ENCODE measurements at regions not wholly inside any gene's neighbourhood (a gene's known extent, or its start where the extent isn't known, plus 50 kb on each side); places are given as distances from the start of the nearest gene placed in this dataset.

DNA sequence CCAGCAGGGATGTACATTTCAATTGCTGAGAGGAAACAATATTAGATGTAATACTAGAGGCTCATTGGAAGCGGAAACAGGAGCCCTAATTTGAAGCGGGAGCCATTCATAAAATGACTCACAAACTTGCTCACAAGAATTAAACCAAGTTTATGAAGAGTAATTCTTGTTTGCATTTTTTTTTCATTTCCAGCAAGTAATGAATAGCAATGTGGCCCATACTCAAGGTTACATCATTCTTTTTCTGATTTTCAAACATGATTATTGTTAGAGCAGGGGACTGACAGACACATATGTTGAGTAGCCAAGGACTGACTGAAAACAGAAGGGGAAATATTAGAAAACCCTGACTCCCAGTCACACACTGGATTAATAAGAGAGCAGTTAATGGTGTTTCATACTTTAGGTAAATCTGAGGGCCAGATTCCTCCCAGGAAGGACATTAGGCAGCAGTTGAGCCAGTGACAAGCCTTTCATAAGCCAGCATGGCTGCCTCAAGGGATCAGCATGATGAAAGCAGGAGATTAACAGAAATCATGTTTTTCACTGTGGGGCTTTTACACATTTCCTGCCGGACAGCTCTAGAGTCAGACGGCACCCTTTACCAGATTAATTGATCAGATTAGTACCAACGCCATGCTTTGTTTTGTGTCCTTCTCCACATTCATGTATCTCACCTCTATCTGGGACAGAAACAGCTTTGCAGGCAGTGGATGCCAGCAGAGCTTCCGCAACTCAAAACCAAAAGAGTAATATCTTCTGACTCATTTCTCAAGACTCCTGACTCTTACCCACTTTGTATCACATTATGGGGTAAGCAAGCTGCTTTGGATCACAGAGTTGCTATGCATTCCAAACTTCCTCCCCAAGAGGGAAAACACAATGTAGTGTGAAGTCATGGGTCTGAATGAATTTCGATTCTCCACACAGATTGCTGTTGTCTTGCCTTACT, 831.6 kb downstream of the KCNA4 start:
- Histone ChIP-seq H3K9me3 (ENCODE audit: control insufficient read depth in 2 of 3, insufficient read depth in 1 of 3, low read length in 3 of 3) (no peaks in the 10 kb centered on the region), H3K4me1 (ENCODE audit: control insufficient read depth in 2 of 3, insufficient read depth in 2 of 3, low read depth in 1 of 3, low read length in 3 of 3) (no peaks in the 10 kb centered on the region), H3K27ac (ENCODE audit: low read depth in 2 of 2, low read length in 2 of 2) (no peak overlapping the region), H3K36me3 (ENCODE audit: control insufficient read depth in 2 of 3, insufficient read depth in 3 of 3, low read length in 3 of 3) (no peaks in the 10 kb centered on the region), H3K27me3 (ENCODE audit: control insufficient read depth, insufficient read depth, low read length) (no peaks in the 10 kb centered on the region), H3K4me3 (ENCODE audit: low read length in 3 of 3) (no peak overlapping the region), H3K9ac (ENCODE audit: low read length in 3 of 3) (no peak overlapping the region)
- TF ChIP-seq, protein P1, sequence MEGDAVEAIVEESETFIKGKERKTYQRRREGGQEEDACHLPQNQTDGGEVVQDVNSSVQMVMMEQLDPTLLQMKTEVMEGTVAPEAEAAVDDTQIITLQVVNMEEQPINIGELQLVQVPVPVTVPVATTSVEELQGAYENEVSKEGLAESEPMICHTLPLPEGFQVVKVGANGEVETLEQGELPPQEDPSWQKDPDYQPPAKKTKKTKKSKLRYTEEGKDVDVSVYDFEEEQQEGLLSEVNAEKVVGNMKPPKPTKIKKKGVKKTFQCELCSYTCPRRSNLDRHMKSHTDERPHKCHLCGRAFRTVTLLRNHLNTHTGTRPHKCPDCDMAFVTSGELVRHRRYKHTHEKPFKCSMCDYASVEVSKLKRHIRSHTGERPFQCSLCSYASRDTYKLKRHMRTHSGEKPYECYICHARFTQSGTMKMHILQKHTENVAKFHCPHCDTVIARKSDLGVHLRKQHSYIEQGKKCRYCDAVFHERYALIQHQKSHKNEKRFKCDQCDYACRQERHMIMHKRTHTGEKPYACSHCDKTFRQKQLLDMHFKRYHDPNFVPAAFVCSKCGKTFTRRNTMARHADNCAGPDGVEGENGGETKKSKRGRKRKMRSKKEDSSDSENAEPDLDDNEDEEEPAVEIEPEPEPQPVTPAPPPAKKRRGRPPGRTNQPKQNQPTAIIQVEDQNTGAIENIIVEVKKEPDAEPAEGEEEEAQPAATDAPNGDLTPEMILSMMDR (IDR thresholded peaks at IDR 0.05; ENCODE audit: borderline replicate concordance, extremely low read depth, insufficient read depth), result no peak
- FAIRE-seq (no peak), DNase-seq (no peak)
- intact Hi-C loops (cut with DNase I), result no loop called here

GRCh38 chr11:29183301-29183700, 833.5 kb downstream of the KCNA4 start:
- Histone ChIP-seq H3K9me3 (ENCODE audit: control insufficient read depth in 2 of 3, insufficient read depth in 1 of 3, low read length in 3 of 3) (no peaks in the 10 kb centered on the region), H3K27me3 (ENCODE audit: control insufficient read depth, insufficient read depth, low read length) (no peaks in the 10 kb centered on the region), H3K4me1 (ENCODE audit: control insufficient read depth in 2 of 3, insufficient read depth in 2 of 3, low read depth in 1 of 3, low read length in 3 of 3) (no peaks in the 10 kb centered on the region), H3K4me3 (ENCODE audit: low read length in 3 of 3) (no peak overlapping the region), H3K36me3 (ENCODE audit: control insufficient read depth in 2 of 3, insufficient read depth in 3 of 3, low read length in 3 of 3) (no peaks in the 10 kb centered on the region), H3K9ac (ENCODE audit: low read length in 3 of 3) (no peak overlapping the region), H3K27ac (ENCODE audit: low read depth in 2 of 2, low read length in 2 of 2) (no peak overlapping the region)
- TF ChIP-seq, protein P1 (IDR thresholded peaks at IDR 0.05; ENCODE audit: borderline replicate concordance, extremely low read depth, insufficient read depth), result no peak
- intact Hi-C loops (cut with DNase I), result no loop called here
- DNase-seq (no peak), FAIRE-seq (no peak)

- intact Hi-C loops (cut with DNase I), result no loop called here
- H3K27me3 ChIP-seq (ENCODE audit: control insufficient read depth, insufficient read depth, low read length), result no peaks in the 10 kb centered on the region
- H3K4me3 ChIP-seq (ENCODE audit: low read length in 3 of 3), result no peak overlapping the region
- H3K9me3 ChIP-seq (ENCODE audit: control insufficient read depth in 2 of 3, insufficient read depth in 1 of 3, low read length in 3 of 3), result no peaks in the 10 kb centered on the region
- H3K4me1 ChIP-seq (ENCODE audit: control insufficient read depth in 2 of 3, insufficient read depth in 2 of 3, low read depth in 1 of 3, low read length in 3 of 3), result no peaks in the 10 kb centered on the region
- H3K36me3 ChIP-seq (ENCODE audit: control insufficient read depth in 2 of 3, insufficient read depth in 3 of 3, low read length in 3 of 3), result no peaks in the 10 kb centered on the region
- no peak overlapping the region for H3K27ac ChIP-seq (ENCODE audit: low read depth in 2 of 2, low read length in 2 of 2)
- no peak overlapping the region for H3K9ac ChIP-seq (ENCODE audit: low read length in 3 of 3)
- TF ChIP-seq, protein P1 (IDR thresholded peaks at IDR 0.05; ENCODE audit: borderline replicate concordance, extremely low read depth, insufficient read depth), result no peak
- FAIRE-seq (no peak), DNase-seq (no peak)
These were observed 843.2 kb downstream of the KCNA4 start for GRCh38 chr11:29173660-29174062.

All from kidney (tissue), 13 donors.